Activated naive CD8-positive, alpha-beta T cell treated with anti-CD3 and anti-CD28 coated beads for 36 hours (primary cell): ENCODE measurements at regions not wholly inside any gene's neighbourhood (a gene's known extent, or its start where the extent isn't known, plus 50 kb on each side); places are given as distances from the start of the nearest gene placed in this dataset.

Experiments
- DNase-seq: peaks from one replicate; pipeline ENCODE4 v3.0.0; 2021
- H3K27ac Mint-ChIP-seq: one replicate; pipeline ENCODE4 v1.8.0; 2022; ENCODE audit warnings: mild to moderate bottlenecking, moderate library complexity, mixed read lengths
- H3K27me3 Mint-ChIP-seq: one replicate; pipeline ENCODE4 v1.8.0; 2022; ENCODE audit warnings: mild to moderate bottlenecking, mixed read lengths
- H3K36me3 Mint-ChIP-seq: one replicate; pipeline ENCODE4 v1.8.0; 2021; ENCODE audit warnings: mild to moderate bottlenecking, mixed read lengths
- H3K4me1 Mint-ChIP-seq: one replicate; pipeline ENCODE4 v1.8.0; 2021; ENCODE audit warnings: mixed read lengths
- H3K4me3 Mint-ChIP-seq: one replicate; pipeline ENCODE4 v1.8.0; 2022; ENCODE audit warnings: mild to moderate bottlenecking, moderate library complexity, mixed read lengths
- H3K9me3 Mint-ChIP-seq: one replicate; pipeline ENCODE4 v1.8.0; 2022; ENCODE audit warnings: mixed read lengths

- DNase-seq = no peak
- Mint-ChIP-seq H3K27me3 (no peaks in the 10 kb centered on the region), H3K9me3 (no peaks in the 10 kb centered on the region), H3K4me1 (no peaks in the 10 kb centered on the region), H3K27ac (no peak overlapping the region), H3K36me3 (no peaks in the 10 kb centered on the region), H3K4me3 (no peak overlapping the region)
Measured at GRCh38 chrX:10288373-10288975, 131.7 kb downstream of the CLCN4 start.

- Mint-ChIP-seq H3K36me3 (no peaks in the 10 kb centered on the region), H3K9me3 (no peaks in the 10 kb centered on the region), H3K4me1 (no peaks in the 10 kb centered on the region), H3K4me3 (no peak overlapping the region), H3K27me3 (no peaks in the 10 kb centered on the region), H3K27ac (no peak overlapping the region)
- DNase-seq = no peak
Measured at GRCh38 chrX:10296576-10296975, 139.8 kb downstream of the CLCN4 start.

- DNase-seq = no peak
- Mint-ChIP-seq H3K4me1 (no peaks in the 10 kb centered on the region), H3K36me3 (no peaks in the 10 kb centered on the region), H3K27ac (no peak overlapping the region), H3K27me3 (peaks cover 3% of the 10 kb centered on the region), H3K4me3 (no peak overlapping the region), H3K9me3 (no peaks in the 10 kb centered on the region)
Measured at GRCh38 chrX:10310511-10310910, 153.7 kb downstream of the CLCN4 start.

GRCh38 chrX:10314530-10315104, 157.8 kb downstream of the CLCN4 start:
- no peak for DNase-seq
- Mint-ChIP-seq H3K27ac (no peak overlapping the region), H3K36me3 (no peaks in the 10 kb centered on the region), H3K4me3 (no peak overlapping the region), H3K4me1 (no peaks in the 10 kb centered on the region), H3K27me3 (peaks cover 3% of the 10 kb centered on the region), H3K9me3 (no peaks in the 10 kb centered on the region)

GRCh38 chrX:10325611-10326010, 168.8 kb downstream of the CLCN4 start:
- Mint-ChIP-seq H3K9me3 (no peaks in the 10 kb centered on the region), H3K4me1 (no peaks in the 10 kb centered on the region), H3K27ac (no peak overlapping the region), H3K36me3 (no peaks in the 10 kb centered on the region), H3K4me3 (no peak overlapping the region), H3K27me3 (no peaks in the 10 kb centered on the region)
- no peak for DNase-seq

DNA sequence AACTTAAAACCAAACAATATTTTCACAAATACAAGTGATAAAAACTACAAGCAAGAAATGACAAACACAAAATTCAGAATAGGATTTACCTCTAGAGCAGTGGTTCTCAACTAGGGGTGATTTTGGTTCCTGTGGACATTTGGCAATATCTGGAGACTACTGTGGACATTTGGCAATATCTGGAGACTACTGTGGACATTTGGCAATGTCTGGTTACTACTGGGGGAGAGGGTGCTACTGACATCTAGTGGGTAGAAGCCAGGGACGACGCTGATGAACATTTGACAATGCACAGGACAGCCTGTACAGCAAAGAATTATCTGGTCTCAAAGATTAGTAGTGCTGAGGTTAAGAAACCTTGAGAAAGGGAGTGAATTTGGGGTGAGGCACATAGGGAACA, 169.8 kb downstream of the CLCN4 start:
- H3K27ac Mint-ChIP-seq = no peak overlapping the region
- H3K4me3 Mint-ChIP-seq = no peak overlapping the region
- H3K9me3 Mint-ChIP-seq = no peaks in the 10 kb centered on the region
- no peaks in the 10 kb centered on the region for H3K36me3 Mint-ChIP-seq
- H3K4me1 Mint-ChIP-seq = no peaks in the 10 kb centered on the region
- H3K27me3 Mint-ChIP-seq = no peaks in the 10 kb centered on the region
- DNase-seq = no peak

DNA sequence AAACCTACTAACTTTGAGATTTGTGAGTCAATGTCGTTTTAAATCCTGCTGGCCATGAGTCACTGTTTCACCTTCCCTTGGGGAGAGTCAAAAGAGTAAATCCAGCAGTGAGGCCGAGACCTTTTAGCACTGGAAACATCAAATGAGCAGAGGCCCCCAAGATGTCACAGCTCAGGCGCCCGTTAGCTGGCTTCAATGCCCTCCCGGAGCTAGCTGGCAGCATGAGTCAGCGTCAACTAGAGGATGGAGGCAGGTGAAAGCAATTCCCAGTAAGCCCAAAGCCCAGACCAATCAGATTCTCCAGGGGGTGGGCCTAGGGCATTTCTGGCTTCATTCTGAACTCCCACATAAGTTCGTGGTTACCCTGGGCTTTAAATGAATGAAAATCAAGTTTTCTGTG, 170.9 kb downstream of the CLCN4 start:
- no peaks in the 10 kb centered on the region for H3K27me3 Mint-ChIP-seq
- no peak overlapping the region for H3K27ac Mint-ChIP-seq
- no peaks in the 10 kb centered on the region for H3K4me1 Mint-ChIP-seq
- no peaks in the 10 kb centered on the region for H3K9me3 Mint-ChIP-seq
- no peaks in the 10 kb centered on the region for H3K36me3 Mint-ChIP-seq
- DNase-seq = no peak
- H3K4me3 Mint-ChIP-seq = no peak overlapping the region

GRCh38 chrX:10329984-10330383, 173.2 kb downstream of the CLCN4 start:
- DNase-seq = no peak
- H3K4me3 Mint-ChIP-seq = no peak overlapping the region
- no peaks in the 10 kb centered on the region for H3K4me1 Mint-ChIP-seq
- no peaks in the 10 kb centered on the region for H3K9me3 Mint-ChIP-seq
- no peaks in the 10 kb centered on the region for H3K27me3 Mint-ChIP-seq
- H3K36me3 Mint-ChIP-seq = no peaks in the 10 kb centered on the region
- no peak overlapping the region for H3K27ac Mint-ChIP-seq

- no peaks in the 10 kb centered on the region for H3K36me3 Mint-ChIP-seq
- H3K4me3 Mint-ChIP-seq = no peak overlapping the region
- H3K27ac Mint-ChIP-seq = no peak overlapping the region
- no peaks in the 10 kb centered on the region for H3K9me3 Mint-ChIP-seq
- peaks cover 3% of the 10 kb centered on the region for H3K27me3 Mint-ChIP-seq
- DNase-seq = no peak
- no peaks in the 10 kb centered on the region for H3K4me1 Mint-ChIP-seq
Measured at GRCh38 chrX:10341309-10341708, 184.5 kb downstream of the CLCN4 start.

GRCh38 chrX:10350221-10350620, 193.4 kb downstream of the CLCN4 start:
- H3K27ac Mint-ChIP-seq = no peak overlapping the region
- peaks cover 5% of the 10 kb centered on the region for H3K27me3 Mint-ChIP-seq
- no peak for DNase-seq
- no peaks in the 10 kb centered on the region for H3K9me3 Mint-ChIP-seq
- no peaks in the 10 kb centered on the region for H3K4me1 Mint-ChIP-seq
- H3K36me3 Mint-ChIP-seq = no peaks in the 10 kb centered on the region
- H3K4me3 Mint-ChIP-seq = no peak overlapping the region

- H3K27ac Mint-ChIP-seq = no peak overlapping the region
- DNase-seq = no peak
- H3K4me1 Mint-ChIP-seq = no peaks in the 10 kb centered on the region
- H3K4me3 Mint-ChIP-seq = no peak overlapping the region
- peaks cover 5% of the 10 kb centered on the region for H3K27me3 Mint-ChIP-seq
- H3K9me3 Mint-ChIP-seq = no peaks in the 10 kb centered on the region
- no peaks in the 10 kb centered on the region for H3K36me3 Mint-ChIP-seq
Measured at GRCh38 chrX:10350981-10351380, 194.2 kb downstream of the CLCN4 start.

DNA sequence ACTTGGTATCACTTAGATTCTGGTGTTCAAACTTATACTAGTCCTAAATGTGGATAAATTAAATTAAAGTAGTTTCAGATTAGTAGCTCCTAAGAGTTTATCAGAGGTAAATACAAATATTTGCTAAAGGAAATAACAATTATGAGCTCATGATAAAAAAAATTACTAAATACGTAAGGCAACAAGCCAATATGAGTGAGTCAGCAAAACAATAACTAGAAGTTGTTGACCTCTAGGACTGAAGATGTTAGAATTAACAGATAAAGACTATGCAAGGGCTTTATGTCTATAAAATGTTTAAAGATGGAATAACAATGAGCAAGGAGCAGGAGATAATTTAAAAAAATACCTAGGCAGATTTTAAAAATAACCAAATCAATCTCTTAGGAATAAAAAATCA, 195.8 kb downstream of the CLCN4 start:
- peaks cover 1% of the 10 kb centered on the region for H3K4me1 Mint-ChIP-seq
- DNase-seq = no peak
- no peaks in the 10 kb centered on the region for H3K9me3 Mint-ChIP-seq
- peaks cover 5% of the 10 kb centered on the region for H3K27me3 Mint-ChIP-seq
- no peak overlapping the region for H3K4me3 Mint-ChIP-seq
- no peak overlapping the region for H3K27ac Mint-ChIP-seq
- no peaks in the 10 kb centered on the region for H3K36me3 Mint-ChIP-seq

GRCh38 chrX:10356979-10357378, 200.2 kb downstream of the CLCN4 start:
- Mint-ChIP-seq H3K27ac (no peak overlapping the region), H3K4me1 (peaks cover 1% of the 10 kb centered on the region), H3K9me3 (no peaks in the 10 kb centered on the region), H3K36me3 (no peaks in the 10 kb centered on the region), H3K4me3 (no peak overlapping the region), H3K27me3 (peaks cover 5% of the 10 kb centered on the region)
- DNase-seq = peak; percentile 2

DNA sequence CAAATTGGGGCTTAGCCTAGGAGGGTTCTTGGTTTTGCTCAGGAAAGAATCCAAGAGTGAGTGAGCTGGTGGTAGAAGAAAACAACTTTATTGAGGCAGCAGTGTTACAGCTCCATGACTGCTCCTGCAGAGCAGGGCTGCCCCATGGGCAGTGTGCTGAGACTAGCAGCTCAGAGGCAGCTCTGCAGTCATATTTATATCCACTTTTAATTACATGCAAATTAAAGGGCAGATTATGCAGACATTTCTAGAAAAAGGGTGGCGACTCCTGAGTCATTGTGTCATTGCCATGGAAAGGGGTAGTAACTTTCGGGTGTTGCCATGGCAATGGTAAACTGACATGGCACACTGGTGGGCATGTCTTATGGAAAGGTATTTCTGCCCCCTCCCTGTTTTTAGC, 202.2 kb downstream of the CLCN4 start:
- Mint-ChIP-seq H3K4me1 (peaks cover 1% of the 10 kb centered on the region), H3K36me3 (no peaks in the 10 kb centered on the region), H3K27me3 (no peaks in the 10 kb centered on the region), H3K9me3 (no peaks in the 10 kb centered on the region), H3K4me3 (no peak overlapping the region), H3K27ac (no peak overlapping the region)
- no peak for DNase-seq

GRCh38 chrX:10360116-10360515, 203.3 kb downstream of the CLCN4 start:
- H3K4me3 Mint-ChIP-seq = no peak overlapping the region
- no peak overlapping the region for H3K27ac Mint-ChIP-seq
- peaks cover 1% of the 10 kb centered on the region for H3K4me1 Mint-ChIP-seq
- no peaks in the 10 kb centered on the region for H3K36me3 Mint-ChIP-seq
- no peak for DNase-seq
- H3K27me3 Mint-ChIP-seq = no peaks in the 10 kb centered on the region
- H3K9me3 Mint-ChIP-seq = no peaks in the 10 kb centered on the region

DNA sequence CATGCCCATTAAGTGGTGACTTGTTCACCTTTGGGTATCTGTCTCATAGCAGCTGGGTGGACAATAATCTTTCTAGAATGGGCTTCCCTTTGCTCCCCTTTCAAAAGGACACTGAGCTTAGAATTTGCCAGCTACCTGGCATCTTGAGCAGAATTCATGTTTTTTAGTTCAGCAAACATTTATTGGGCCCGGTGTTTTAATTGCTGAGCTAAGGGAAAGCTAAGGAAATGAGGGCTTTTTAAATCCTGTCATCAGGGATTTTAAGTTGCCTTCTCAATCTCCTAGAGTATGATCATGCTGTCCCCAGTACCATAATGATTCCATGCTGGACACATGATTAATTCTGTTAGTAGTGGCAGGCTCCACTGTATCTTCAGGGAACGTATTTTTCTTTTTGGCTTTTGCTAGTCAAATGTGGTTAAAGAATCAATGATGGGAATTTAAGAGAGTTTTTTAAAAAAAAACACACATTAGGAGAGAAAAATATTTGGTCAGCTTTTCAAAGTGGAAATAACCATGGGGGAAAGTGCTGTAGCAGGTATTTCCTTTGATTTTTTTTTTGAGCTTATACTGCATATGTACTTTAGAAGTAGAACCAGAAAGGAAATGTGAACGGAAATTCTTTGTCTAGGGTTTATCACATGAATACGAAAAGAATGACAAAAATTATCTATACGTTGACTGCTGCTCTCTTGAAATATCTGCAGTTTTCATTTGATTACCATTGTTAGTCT, 208.9 kb downstream of the CLCN4 start:
- no peak overlapping the region for H3K4me3 Mint-ChIP-seq
- no peaks in the 10 kb centered on the region for H3K4me1 Mint-ChIP-seq
- no peak overlapping the region for H3K27ac Mint-ChIP-seq
- no peaks in the 10 kb centered on the region for H3K36me3 Mint-ChIP-seq
- H3K27me3 Mint-ChIP-seq = no peaks in the 10 kb centered on the region
- no peak for DNase-seq
- H3K9me3 Mint-ChIP-seq = no peaks in the 10 kb centered on the region
